Stimulated activated CD4-positive, alpha-beta T cell treated with anti-CD3 and anti-CD28 coated beads, Interleukin-4, amount 100 ng/mL, for 4 hours (primary cell): ENCODE measurements at regions not wholly inside any gene's neighbourhood (a gene's known extent, or its start where the extent isn't known, plus 50 kb on each side); places are given as distances from the start of the nearest gene placed in this dataset.

Experiments
- DNase-seq, 2 experiments: peaks; one replicate each; pipeline ENCODE4 v3.0.0-alpha.2; 2020

DNA sequence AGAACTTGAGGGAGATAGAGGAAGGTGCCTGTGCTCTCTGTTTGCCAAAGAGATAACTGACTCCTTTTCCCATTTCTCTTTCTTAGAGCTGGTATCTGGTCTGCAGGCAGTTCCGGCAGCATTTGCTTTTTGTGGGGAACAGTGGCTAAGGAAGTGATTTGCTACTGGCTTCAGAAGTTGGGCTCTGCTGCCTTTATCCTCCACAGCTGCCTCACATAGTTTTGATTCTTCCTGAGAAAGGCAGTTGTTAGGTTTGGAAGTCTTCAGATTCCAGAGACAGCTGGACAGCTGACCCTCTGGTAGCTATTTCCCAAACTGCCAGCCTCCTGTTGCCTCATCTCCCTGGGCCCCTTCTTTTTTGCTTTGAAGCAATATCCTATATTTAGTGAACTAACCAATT, 62.6 kb upstream of the MACF1 start:
- no peak for DNase-seq

DNA sequence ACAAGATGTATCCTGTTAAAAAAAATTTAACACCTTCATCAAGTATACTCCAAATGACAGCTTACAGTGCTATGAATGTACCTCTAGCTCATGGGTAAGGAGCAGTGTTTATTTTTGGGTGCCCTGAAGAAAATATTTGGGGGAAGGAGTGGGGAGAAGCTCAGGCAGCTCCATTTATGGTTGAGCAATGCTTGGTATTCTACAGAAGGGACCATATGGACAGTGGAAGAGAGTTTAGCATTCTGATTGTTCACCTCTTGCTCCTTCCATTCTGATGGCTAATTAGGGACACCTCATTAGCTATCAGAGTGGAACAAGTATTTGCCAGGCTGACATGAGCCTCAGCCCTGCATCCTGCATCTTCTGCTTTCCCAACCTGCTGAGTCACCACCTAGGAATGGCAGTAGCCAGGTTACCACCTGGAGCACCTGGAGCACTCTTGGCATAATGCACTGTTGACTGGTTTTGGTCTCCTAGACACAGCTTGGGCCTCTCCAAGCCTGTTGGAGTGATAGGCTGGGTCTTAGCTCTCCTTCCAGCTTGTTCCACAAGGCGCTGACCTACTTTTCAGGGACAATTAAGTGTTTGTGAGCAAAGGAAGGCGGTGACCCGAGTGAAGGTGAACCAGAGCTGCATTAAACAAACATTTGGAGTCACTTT, 62.0 kb upstream of the MACF1 start:
- DNase-seq: no peak

- no peak for DNase-seq
Measured at GRCh38 chr1:39144924-39145323, 59.6 kb upstream of the MACF1 start.

GRCh38 chr1:39145331-39145965, 59.0 kb upstream of the MACF1 start:
- no peak for DNase-seq

DNA sequence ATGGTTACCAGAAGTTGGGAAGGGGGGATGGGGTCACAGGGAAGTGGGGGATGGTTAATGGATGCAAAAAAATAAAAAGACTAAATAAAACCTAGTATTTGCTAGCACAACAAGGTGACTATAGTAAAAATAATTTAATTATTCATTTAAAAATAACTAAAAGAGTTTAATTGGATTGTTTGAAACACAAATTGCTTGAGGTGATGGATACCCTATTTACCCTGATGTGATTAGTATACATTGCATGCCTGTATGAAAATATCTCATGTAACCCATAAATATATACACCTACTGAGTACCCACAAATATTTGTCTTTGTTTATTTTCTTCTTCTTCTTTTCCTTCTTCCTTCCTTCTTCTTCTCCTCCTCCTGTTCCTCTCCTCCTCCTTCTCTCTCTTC, 57.8 kb upstream of the MACF1 start:
- no peak for DNase-seq

GRCh38 chr1:39147099-39148025, 57.1 kb upstream of the MACF1 start:
- DNase-seq: no peak

DNA sequence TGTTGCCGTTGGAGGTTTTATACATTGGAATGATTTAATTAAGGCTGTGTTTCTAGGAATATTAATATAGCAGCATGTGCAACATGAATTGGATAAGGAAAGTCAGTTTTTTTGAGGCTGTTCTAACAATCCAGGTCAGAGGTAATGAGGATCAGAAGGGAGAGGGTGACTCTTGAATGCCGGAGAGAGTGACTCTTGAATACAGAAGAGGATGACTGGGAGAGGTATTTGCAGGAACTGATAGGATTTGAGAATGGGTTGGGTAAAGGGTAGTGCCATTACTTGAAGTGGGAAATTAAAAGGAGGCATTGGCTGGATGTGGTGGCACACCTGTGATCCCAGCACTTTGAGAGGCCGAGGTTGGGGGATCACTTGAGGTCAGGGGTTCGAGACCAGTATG, 55.6 kb upstream of the MACF1 start:
- no peak for DNase-seq

DNA sequence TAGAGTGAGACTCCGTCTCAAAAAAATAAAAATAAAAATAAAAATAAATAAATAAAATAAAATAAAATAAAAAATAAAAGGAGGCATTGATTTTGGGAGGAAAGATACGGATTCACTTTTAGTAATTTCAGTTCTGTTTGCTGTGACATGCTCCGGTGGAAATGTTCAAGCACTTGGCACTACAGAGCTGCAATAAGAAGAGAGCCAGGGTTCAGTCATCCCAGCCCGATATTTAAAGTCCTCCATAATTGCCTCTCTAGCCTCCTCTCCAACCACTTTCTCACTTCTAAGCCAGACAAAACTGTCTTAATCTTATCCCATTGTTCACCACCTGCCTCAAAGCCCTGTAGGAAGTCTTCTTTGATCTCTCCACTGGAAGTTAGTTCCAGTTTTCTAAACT, 55.0 kb upstream of the MACF1 start:
- DNase-seq: no peak

DNA sequence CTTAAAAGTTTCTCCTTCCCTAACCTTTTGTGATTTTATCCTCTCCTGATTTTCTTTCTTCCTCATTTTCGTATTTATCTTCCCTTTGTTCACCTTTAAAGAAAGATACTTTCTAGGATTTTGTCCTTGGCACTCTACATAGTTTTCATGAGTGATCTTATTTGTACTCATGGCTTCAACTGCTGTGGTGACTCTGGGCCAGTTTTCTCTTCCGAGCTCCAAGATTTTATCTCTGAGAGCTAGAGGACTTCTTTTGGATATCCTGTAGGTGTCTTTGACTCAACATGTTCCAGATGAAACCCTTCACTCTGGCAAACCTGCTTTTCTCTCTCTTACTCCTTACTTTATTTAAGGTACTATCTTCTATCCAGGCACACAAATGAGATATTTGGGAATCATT, 53.7 kb upstream of the MACF1 start:
- DNase-seq: no peak

DNA sequence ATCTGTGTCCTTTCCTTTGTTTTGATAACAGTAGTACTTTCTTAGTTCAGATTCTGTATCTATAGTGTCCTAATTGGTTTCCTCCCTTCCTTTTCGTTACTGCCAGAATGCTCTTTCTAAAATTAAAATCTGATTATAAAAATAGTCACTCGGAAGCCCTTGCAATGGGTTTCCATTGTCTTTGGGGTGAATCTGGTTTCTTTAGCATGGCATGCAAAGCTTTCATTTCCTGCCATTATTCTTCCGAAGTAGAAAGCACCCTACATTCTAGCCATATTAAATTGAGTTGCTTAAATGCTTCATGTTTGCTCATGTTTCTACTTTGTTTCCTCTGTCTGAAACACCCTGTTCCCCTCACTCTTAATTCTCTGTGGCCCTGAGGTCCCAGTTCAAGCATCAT, 53.2 kb upstream of the MACF1 start:
- DNase-seq: no peak

- DNase-seq: no peak
Measured at GRCh38 chr1:39152923-39153322, 51.6 kb upstream of the MACF1 start.

- no peak for DNase-seq
Measured at GRCh38 chr1:39153684-39154083, 50.8 kb upstream of the MACF1 start.

DNA sequence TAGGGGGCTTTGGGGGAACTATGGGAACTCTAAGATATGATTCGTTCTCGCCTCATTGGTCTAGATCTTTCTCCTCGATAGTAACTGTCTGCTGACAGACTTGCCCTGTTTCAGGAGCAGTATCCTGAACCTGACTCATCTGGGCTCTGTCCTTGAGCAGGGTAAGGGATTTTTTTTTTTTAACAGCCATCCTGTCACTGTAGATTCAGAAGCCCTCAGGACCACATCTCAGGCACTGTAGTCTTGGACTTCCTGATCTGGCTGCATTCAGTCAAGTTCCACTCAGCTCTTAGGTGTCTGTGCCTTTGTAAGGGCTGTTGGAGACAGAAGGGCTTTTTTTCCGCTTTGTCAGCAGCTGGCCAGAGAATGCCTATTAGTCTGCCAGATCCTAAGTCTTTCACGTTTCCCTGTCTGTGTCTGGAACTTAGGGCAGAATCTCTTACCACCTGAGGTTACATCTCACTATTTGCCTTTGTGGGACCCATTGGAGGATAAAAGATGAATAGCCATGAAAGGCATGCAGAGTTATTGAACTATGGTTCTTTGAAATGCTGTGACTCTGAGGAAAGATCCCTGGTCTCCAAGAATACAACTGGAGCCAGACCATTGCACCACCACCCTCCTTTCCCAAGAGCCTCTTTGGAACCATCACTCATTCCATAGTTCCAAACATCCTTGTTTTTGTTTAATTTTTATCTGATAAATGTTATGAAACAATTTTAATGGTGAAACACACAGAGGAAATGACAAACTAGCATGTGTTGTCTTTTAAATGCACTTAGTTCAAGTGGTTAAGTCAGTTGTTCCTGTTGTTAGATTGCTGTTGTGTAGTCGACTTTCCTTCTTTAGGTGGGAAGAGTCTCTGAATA, 49.7 kb upstream of the MACF1 start:
- no peak for DNase-seq
